GM19463 (cell line): ENCODE measurements at regions not wholly inside any gene's neighbourhood (a gene's known extent, or its start where the extent isn't known, plus 50 kb on each side); places are given as distances from the start of the nearest gene placed in this dataset.

ENCODE experiments used
- ATAC-seq: cut with Tn5 transposase; IDR thresholded peaks from one replicate; pipeline ENCODE4 v1.9.1; 2021; ENCODE audit warnings: mild to moderate bottlenecking, moderate library complexity; ENCODE audit not compliant: unreplicated experiment

GRCh38 chr2:136195226-136195625 is 77.3 kb upstream of the CXCR4 start:
- ATAC-seq, result no peak

- no peak for ATAC-seq
Measured at GRCh38 chr2:136191041-136191440, 73.1 kb upstream of the CXCR4 start.

- no peak for ATAC-seq
Measured at GRCh38 chr2:136189221-136189782, 71.4 kb upstream of the CXCR4 start.

- no peak for ATAC-seq
Measured at GRCh38 chr2:136188086-136188485, 70.1 kb upstream of the CXCR4 start.

GRCh38 chr2:136185981-136186776 is 68.2 kb upstream of the CXCR4 start:
- no peak for ATAC-seq

GRCh38 chr2:136183097-136183496 is 65.1 kb upstream of the CXCR4 start:
- ATAC-seq, result no peak

GRCh38 chr2:136182315-136182714 is 64.4 kb upstream of the CXCR4 start:
- no peak for ATAC-seq

GRCh38 chr2:136179602-136179975 is 61.6 kb upstream of the CXCR4 start:
- no peak for ATAC-seq

- no peak for ATAC-seq
Measured at GRCh38 chr2:136178941-136179601, 61.1 kb upstream of the CXCR4 start.

- no peak for ATAC-seq
Measured at GRCh38 chr2:136175868-136176267, 57.9 kb upstream of the CXCR4 start.

GRCh38 chr2:136175466-136175865 is 57.5 kb upstream of the CXCR4 start:
- ATAC-seq, result no peak

- ATAC-seq, result no peak
Measured at GRCh38 chr2:136173126-136173525, 55.2 kb upstream of the CXCR4 start.

- no peak for ATAC-seq
Measured at GRCh38 chr2:136171223-136171622, 53.3 kb upstream of the CXCR4 start.

- no peak for ATAC-seq
Measured at GRCh38 chr2:136168720-136169119, 50.8 kb upstream of the CXCR4 start.

- no peak for ATAC-seq
Measured at GRCh38 chr2:136167721-136168475, 49.9 kb upstream of the CXCR4 start.
